Kidney glomerular epithelial cell (primary cell): ENCODE measurements at regions not wholly inside any gene's neighbourhood (a gene's known extent, or its start where the extent isn't known, plus 50 kb on each side); places are given as distances from the start of the nearest gene placed in this dataset.
"Not testable (repeated sequence)": the region's sequence is repeated elsewhere in the genome, so short reads cannot be mapped to it uniquely, and the experiment has no call there.

Source experiments
- DNase-seq: peaks from one replicate; lab custom pipeline; 2025; lab: John Stamatoyannopoulos, UW

GRCh38 chr13:88717946-88718345 is 1046.8 kb downstream of the SLITRK5 start:
- no peak for DNase-seq

- DNase-seq, result no peak
These were observed 1047.6 kb downstream of the SLITRK5 start for GRCh38 chr13:88718781-88719180.

- no peak for DNase-seq
These were observed 1054.9 kb downstream of the SLITRK5 start for GRCh38 chr13:88726075-88726474.

GRCh38 chr13:88727236-88727635 is 1056.1 kb downstream of the SLITRK5 start:
- not testable (repeated sequence) for DNase-seq

- no peak for DNase-seq
These were observed 1058.4 kb downstream of the SLITRK5 start for GRCh38 chr13:88729605-88730004.

- DNase-seq, result no peak
These were observed 1064.9 kb downstream of the SLITRK5 start for GRCh38 chr13:88736026-88736425.

GRCh38 chr13:88739195-88739594 is 1068.0 kb downstream of the SLITRK5 start:
- DNase-seq, result no peak

- no peak for DNase-seq
These were observed 1073.1 kb downstream of the SLITRK5 start for GRCh38 chr13:88744289-88744688.

GRCh38 chr13:88745011-88745410 is 1073.8 kb downstream of the SLITRK5 start:
- no peak for DNase-seq

- DNase-seq, result no peak
These were observed 1080.9 kb downstream of the SLITRK5 start for GRCh38 chr13:88752041-88752440.

- no peak for DNase-seq
These were observed 1083.0 kb downstream of the SLITRK5 start for GRCh38 chr13:88754141-88754540.

- DNase-seq, result no peak
These were observed 1090.0 kb downstream of the SLITRK5 start for GRCh38 chr13:88761145-88761544.

- DNase-seq, result no peak
These were observed 1092.9 kb downstream of the SLITRK5 start for GRCh38 chr13:88764103-88764502.

GRCh38 chr13:88800505-88800904 is 1129.3 kb downstream of the SLITRK5 start:
- no peak for DNase-seq

- DNase-seq, result no peak
These were observed 1130.2 kb downstream of the SLITRK5 start for GRCh38 chr13:88801361-88801760.

- no peak for DNase-seq
These were observed 1131.7 kb downstream of the SLITRK5 start for GRCh38 chr13:88802886-88803285.

GRCh38 chr13:88806438-88806837 is 1135.3 kb downstream of the SLITRK5 start:
- DNase-seq, result no peak

- DNase-seq, result no peak
These were observed 1146.4 kb downstream of the SLITRK5 start for GRCh38 chr13:88817560-88817959.

GRCh38 chr13:88823114-88823513 is 1151.9 kb downstream of the SLITRK5 start:
- DNase-seq, result no peak

GRCh38 chr13:88824218-88824617 is 1153.0 kb downstream of the SLITRK5 start:
- no peak for DNase-seq

- DNase-seq, result no peak
These were observed 1168.9 kb downstream of the SLITRK5 start for GRCh38 chr13:88840085-88840484.

- not testable (repeated sequence) for DNase-seq
These were observed 1181.1 kb downstream of the SLITRK5 start for GRCh38 chr13:88852293-88852692.

- no peak for DNase-seq
These were observed 1186.1 kb downstream of the SLITRK5 start for GRCh38 chr13:88857256-88857655.

- DNase-seq, result no peak
These were observed 1191.0 kb downstream of the SLITRK5 start for GRCh38 chr13:88862095-88862620.

GRCh38 chr13:88863116-88863515 is 1191.9 kb downstream of the SLITRK5 start:
- no peak for DNase-seq
